Cortex of kidney (tissue), 1 donor: ENCODE measurements at regions not wholly inside any gene's neighbourhood (a gene's known extent, or its start where the extent isn't known, plus 50 kb on each side); places are given as distances from the start of the nearest gene placed in this dataset.
"Not testable (repeated sequence)": the region's sequence is repeated elsewhere in the genome, so short reads cannot be mapped to it uniquely, and the experiment has no call there.

Experiments
- DNase-seq: peaks from one replicate; lab custom pipeline; 2025; lab: John Stamatoyannopoulos, UW

DNA sequence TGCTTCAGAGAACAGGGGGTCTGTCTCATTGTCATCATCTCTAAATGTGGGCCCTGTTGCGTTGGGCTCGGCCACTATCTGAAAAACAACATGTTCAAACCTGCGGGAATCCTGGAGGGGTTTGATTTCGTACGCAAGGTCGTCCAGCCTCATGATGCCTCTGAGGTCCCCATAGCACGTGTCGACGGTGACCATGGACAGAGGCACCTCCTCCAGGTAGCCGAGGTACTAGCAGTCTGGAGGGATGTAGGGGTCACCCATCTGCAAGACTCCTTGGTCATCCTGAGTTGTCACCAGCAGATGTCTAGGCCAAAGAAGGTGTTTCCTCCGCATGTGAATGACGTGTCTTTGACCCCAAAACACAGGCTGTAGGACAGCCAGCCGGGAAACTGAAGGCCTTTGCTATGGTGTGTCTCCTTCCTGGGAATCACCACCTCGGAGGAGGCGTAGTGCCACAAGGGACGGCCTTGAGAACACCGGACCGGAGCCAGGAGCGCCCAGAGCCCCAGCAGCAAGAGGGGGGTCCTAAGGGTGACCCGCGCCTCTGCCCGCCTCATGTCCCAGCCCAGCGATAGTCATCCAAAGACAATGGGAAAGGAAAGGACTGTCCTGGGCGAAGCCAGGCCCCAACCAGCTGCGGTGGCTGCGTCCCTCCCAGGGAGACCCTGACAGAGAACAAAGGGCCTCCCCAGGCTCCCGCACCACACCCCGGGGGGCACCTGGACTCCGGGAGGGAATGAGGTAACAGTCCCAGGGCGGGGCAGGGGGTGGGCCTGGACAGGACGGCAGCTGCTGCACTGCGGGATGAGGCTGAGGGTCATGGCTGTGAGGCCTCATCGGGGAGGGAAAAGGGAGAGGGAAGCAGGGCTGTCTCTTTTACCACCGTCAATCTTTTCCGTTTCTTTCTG lies 445.5 kb downstream of the TMEM121 start:
- no peak for DNase-seq

DNA sequence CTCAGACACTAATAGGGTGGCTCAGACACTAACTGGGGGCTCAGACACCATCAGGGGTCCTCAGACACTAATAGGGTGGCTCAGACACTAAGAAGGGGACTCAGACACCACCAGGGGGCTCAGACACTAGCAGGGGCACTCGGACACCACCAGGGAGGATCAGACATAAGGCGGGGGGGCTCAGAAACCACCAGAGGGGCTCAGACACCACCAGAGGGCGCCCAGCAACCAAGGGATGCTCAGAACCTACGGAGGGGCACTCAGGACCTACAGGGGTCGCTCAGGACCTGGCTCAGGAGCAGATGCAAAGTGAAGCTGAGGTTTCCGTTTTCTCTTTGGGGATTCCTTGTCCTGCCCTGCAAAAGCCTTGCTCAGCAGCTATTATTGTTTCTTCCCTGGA lies 448.5 kb downstream of the TMEM121 start:
- no peak for DNase-seq

DNA sequence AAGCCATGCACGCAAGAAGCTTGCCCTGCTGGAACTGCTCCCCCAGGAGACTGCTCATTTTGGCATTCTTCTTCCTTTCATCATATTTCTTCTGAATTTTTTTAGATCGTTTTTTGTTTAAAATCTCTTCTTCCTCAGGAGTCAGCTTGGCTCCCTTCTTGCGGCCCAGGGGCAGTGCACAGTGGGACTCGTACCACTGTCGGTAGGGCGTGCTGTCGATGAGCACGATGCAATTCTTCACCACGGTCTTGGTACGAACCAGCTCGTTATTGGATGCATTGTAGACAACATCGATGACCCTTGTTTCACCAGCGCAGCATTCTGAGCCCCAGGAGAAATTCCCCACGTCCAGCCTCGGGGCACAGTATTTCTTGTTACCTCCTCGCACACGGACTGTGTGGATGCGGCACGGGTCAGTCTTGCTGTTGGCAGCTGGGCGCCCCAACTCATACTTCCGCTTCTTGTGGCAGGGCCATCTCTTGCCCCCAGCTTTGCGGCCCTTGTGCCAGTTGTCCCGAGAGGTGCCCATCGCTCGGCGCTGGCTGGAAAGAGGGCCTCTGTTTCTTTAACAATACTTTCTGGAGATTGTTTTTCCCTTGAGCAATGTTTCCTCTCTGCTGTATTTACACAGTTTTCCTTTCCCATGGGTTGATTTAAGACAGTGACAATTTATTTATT lies 452.4 kb downstream of the TMEM121 start:
- no peak for DNase-seq

DNA sequence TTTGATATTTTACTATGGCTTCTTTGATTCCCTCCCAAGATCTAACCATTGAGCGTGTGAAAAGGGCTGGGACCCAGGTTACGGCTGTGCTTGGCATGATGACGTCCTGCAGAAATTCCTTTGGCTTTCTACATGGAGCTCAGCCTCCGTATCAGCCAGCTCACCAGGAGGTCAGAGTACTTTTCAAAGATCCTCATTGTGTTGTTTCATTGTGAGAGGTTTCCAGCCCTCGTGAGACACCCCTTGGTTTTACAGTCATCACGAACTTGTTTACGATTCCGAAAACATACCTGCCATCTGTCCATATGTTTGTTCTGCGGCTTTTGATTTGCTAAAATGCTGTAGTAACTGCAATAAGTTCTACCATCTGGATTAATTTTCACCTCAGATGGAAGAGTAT lies 453.1 kb downstream of the TMEM121 start:
- DNase-seq, result no peak

DNA sequence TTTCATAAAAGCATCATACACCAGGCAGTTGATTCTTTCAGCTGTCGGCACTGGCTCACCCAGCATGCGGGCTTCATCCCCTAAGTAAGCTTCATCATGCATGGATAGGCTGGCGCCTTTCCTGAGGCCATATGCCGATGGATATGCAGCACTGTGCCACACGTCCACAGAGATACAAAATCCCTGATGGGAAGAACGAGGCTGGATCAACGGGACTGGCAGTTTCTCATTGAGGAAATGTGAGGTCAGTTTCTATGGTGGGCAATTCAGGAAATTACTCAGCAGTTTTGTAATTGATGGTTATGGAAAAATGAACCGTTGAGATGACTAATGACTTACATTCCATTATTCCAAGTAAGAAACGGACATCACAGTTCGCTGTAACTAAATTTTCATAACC lies 453.8 kb downstream of the TMEM121 start:
- DNase-seq, result no peak

DNA sequence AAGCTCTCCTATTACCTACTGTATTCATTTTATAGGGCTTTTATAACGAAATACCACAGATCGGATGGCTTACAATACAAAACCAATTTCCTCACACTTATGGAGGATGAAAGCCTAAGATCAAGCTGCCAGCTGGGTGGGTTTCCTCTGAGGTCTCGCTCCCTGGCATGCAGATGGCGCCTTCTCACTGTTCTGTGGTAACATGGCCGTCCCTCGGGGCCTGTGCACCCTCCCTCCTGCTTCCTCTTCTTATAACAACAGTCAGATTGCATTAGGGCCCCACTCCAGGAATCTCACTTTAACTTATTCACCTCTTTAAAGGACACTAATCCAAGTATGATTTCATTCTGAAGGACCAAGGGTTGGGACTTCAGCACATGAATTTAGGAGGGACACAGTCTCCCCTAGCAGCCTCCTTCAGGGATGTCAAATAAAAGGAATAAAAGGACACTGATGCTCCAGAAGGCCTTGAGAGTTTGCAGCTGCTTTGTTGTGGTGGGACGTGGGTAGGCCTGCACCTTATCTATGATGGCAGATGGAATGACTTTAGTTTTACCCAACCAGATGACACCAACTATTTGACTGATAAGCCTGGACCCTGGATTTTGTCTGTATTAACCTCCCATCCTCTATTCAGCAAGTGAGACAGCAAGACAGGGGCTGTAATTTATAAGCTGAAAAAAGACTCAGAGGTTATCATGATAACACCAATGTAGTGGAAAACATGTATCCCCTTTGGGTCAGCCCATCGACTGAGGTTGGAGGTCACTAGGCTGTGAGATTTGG lies 455.3 kb downstream of the TMEM121 start:
- DNase-seq, result not testable (repeated sequence)

DNA sequence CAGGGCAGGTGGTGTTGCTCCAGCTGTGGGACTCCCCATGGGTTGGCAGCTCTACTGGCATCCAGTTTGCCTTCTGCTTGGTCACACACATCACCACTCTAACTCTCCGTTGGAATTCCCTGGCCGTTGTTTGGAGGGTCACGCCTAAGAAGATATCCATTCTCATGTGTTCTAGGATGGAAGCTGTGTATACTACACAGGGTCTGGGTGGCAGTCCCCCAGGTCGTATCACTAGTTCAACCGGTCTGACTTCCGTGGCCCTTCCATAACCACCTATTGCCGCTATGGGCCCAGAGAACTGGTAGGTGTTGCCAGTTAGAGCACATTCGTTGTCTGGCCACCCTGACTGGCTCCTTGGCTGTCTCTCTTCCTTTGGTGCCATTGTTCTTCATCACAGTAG lies 456.3 kb downstream of the TMEM121 start:
- DNase-seq, result no peak

DNA sequence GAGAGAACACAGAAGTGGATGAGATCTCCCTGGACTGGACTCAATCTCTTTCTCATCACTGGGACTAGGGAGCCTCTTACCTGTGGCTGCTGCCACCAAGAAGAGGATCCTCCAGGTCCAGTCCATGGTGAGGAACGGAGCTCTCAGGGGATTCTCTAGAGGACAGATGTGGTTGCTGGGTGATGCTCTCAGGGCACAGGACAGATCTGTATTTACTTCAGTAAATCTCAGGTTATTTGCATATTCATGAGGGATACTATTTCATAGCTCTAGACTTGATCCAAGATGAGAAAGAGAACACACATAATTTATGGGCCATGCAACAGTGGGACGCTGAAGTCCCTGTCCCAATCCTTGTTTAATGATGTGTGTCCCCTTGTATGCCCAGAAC lies 460.5 kb downstream of the TMEM121 start:
- no peak for DNase-seq

DNA sequence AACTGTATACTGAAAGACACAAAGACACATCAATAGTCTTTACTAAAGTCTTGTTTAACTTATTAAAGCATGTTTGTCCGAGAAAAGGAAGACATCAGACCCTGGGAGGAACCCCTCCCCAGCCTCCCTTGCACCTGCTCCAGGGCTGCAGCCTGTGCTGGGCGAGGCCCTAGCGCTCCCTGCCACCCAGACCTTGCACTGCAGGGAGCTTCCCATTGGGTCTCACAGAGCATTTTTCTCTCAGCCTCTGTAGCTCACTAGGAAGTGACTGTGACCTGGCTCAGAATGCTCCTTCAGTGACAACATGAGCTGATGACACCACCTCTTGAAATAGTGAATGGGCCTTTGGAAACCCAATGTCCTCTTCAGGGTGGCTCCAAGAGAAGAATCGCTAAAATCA lies 461.2 kb downstream of the TMEM121 start:
- DNase-seq, result no peak

DNA sequence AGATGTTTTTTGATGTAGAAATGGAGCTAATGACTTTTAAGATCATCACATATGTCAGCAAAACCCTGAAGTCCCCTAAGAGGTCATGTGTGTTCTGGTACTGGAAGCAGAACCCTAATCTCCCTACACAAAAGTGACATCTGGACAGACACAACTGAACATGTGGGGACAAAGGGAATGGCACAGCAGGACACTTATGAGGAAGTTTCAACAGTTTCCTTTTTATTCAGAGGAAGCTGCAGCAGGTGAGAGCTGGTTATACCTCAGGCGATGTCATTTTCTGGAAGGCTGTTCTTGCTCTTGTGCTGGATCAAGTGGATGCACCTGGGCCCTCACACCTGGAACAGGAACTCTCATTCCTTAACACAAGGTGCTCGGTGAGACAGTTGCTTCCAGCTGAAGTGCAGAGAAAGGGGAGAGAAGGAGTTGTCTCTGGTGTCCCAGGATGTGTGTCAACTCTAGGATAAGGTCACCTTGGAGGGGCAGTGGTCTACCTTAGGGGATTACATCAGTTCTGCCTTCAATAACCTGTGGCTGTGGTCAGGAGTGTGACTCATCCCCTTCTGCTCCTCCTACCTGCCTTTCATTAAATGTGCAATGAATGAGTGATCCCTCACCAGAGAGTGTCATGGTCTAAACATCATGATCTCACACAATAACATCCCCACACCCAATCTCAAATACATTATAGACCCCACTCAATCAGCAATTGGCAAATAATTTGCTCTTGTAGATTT lies 463.4 kb downstream of the TMEM121 start:
- no peak for DNase-seq

DNA sequence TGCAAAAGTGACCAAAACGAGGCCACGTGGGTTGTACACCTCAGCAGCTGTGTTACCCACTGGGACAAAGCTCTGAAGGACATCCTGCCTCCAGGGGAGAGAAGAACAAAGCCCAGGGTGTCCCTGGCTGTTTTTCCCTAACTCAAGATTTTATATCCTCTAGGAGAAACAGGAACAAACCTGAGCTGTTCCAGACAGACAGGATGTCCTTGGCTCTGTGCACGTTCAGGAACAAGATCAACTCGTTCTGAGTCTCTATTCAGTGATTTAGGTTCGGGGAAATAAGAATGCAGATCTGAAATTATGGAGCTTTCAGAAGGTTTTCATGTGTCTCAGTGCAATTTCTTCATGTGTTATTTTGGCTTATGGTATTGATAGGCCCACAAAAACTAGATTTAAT lies 465.3 kb downstream of the TMEM121 start:
- not testable (repeated sequence) for DNase-seq

DNA sequence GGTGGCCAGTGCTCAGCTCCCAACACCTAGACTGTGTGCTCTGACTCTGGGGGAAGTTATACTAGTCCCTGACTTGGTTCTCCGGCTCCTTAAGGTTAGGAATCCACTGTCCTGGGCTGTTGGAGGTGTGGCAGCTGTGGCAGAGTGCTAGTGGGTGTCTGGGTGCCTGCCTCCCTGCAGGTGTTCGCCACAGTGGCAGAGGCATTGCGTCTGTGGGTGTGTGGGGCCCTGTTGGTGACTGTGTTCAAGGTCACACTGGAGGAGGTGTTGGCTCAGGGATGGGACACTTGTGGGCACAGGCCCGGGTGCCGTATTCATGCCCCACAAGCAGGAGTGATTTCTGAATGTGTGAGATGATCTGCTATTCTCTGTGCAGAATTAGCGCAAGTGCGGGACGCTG lies 467.4 kb downstream of the TMEM121 start:
- DNase-seq, result no peak

DNA sequence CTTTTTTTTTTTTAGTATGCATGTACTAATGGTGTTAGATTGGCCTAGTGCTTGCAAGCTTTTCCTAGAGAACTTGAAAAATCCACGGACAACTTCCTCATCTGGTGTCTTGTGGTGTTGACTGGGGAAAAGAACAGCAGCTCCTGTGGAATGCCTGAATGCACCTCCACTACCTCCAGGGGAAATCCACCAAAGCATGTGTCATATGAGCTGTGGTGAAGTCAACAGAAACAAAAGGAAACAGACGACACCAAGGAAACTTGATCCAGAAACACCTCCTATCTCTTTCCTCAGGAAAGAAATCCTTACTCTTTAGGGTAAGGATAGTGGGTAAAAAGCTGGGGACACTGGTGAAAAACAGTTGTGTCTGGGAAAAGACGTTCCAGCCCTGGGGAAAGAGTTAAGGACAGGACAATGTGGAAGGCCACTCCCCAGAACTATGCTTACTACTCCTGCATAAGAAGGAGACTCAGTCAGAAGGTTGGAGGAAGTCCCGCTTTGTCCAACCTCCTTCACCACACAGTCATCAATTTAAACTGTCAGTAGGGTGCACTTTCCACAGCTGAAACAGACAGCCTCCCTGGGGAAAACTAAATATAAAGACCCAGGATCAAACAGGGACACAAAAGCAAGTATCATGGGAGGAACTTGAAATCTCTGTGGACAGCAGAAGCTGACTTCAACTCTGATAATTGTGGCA lies 468.8 kb downstream of the TMEM121 start:
- DNase-seq, result not testable (repeated sequence)

DNA sequence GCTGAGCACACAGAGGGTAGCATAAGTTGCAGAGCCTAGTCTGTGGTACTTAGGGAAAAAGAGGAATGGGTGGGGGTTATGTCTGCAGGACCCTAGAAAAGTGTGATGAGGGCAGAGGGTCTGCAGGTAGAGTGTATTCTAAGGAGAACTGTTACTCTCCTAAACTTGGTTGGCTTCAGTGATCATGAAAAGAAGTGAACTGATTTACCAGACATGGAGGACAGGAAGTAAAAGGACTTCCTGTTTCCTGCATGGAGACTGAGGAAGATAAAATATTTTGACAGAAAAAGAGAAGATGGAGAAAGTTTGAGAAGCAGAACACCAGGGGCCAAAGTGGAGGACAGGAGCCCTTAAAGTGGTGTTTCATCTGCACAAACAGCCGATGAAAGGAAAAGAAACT lies 472.2 kb downstream of the TMEM121 start:
- not testable (repeated sequence) for DNase-seq

DNA sequence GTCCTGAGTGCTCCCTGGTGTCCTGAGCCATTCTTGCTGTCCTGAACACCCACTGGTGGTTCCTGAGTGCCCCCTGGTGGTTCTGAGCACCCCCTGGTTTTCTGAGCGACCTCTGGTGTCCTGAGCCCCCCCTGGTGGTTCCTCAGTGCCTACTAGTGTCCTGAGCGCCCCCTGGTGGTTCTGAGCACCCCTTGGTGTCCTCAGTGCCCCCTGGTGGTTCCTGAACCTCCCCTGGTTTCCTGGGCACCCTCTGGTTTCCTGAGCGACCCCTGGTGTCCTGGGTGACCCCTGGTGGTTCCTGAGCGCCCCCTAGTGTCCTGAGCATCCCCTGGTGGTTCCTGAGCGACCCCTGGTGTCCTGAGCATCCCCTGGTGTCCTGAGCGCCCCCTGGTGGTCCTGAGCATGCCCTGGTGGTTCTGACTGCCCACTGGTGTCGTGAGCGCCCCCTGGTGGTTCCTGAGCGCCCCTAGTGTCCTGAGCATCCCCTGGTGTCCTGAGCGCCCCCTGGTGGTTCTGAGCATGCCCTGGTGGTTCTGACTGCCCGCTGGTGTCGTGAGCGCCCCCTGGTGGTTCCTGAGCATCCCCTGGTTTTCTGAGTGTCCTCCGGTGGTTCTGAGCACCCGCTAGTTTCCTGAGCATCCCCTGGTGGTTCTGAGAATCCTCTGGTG lies 473.1 kb downstream of the TMEM121 start:
- DNase-seq, result no peak

DNA sequence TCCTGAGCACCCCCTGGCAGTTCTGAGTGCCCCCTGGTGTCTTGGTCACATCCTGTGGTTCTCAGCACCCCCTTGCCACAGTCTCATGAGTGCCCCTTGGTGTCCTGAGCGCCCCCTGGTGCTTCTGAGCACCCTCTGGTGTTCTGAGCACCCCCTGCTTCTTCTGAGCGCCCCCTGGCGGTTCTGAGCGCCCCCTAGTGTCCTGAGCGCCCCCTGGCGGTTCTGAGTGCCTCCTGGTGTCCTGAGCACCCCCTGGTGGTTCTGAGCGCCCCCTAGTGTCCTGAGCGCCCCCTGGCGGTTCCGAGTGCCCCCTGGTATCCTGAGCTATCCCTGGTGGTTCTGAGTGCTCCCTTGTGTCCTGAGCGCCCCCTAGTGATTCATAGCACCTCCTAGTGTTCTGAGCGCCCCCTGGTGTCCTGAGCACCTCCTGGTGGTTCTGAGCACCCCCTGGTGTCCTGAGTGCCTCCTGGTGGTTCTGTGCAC lies 473.7 kb downstream of the TMEM121 start:
- not testable (repeated sequence) for DNase-seq

DNA sequence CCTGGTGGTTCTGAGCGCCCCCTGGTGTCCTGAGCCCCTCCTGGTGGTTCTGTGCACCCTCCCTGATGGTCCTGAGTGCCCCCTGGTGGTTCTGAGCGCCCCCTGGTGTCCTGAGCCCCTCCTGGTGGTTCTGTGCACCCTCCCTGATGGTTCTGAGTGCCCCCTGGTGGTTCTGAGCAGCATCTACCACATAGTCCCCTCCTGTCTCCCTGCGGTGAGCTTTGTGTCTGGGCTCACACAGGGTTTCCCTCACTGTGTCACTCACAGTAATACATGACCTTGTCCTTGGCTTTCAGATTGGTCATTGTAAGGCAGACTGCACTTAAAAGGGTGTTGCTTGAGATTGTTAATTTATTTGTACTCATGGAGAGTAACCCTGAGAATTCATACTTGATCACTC lies 474.9 kb downstream of the TMEM121 start:
- DNase-seq, result not testable (repeated sequence)

DNA sequence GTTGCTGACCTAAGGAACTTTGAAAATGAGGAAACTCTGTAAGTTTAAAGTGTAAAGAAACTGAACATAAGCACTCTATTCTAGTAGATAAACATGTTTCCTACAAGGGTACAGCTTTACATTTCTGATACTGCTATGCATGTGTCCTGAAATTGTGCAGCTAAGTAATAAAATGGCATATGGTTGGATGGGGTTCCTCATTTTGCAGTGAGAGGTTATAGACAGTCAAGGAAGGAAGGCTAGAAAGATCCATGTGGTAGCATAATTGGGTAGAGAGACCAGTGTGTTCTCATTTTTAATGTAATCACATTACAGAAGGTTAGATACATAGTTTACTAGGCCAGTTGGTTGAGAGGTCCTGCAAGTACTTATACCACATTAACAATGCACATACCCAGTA lies 477.0 kb downstream of the TMEM121 start:
- DNase-seq, result no peak

DNA sequence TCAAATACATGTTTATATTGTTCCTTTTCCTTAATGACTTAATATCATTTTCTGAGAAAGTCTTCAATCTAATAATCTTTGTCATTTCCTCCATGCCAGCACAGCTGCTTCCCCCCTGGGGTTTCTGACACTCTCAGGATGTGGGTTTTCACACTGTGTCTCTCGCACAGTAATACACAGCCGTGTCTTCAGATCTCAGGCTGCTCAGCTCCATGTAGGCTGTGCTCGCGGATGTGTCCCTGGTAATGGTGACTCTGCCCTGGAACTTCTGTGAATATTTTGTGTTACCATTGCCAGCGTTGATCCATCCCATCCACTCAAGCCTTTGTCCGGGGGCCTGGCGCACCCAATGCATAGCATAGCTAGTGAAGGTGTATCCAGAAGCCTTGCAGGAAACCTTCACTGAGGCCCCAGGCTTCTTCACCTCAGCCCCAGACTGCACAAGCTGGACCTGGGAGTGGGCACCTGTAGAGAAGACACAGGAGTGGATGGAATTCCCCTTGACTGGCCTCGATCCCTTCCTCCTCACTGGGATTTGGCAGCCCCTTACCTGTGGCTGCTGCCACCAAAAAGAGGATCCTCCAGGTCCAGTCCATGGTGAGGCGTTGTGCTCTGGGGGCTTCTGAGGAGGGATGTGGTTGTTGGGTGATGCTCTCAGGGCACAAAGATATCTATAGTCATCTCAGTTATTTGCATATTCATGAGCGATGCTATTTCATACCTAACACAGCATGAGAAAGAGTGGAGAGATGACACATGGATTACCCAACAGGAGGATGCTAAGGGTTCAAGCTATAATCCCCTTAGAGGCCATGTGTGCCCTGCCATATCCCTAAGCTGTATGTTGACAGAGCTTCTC lies 478.8 kb downstream of the TMEM121 start:
- not testable (repeated sequence) for DNase-seq

DNA sequence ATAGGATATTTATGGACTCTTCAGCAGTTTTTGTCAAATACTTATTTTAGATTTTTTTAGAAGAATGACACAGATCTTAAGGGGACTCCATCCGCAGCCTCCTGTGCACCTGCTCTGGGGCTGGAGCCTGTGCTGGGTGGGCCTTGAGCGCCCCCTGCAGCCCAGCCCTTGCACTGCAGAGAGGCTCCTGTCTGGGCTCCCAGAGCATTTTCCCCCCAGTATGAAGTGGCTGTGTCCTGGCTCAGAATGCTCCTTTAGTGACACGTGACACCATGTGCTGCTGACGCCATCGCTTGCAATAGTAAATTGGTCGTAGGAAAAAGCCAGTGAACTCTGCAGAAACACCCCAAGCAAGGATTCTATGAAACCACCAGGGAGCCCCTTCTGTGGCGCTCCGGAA lies 479.7 kb downstream of the TMEM121 start:
- DNase-seq, result not testable (repeated sequence)
